HFF-Myc (cell line): ENCODE measurements at regions not wholly inside any gene's neighbourhood (a gene's known extent, or its start where the extent isn't known, plus 50 kb on each side); places are given as distances from the start of the nearest gene placed in this dataset.

Experiments used
- DNase-seq: peaks from one replicate; pipeline ENCODE4 v3.0.0-alpha.2; 2011; ENCODE audit warnings: low read depth; ENCODE audit errors: extremely low read depth
- H3K4me3 ChIP-seq: replicated peaks from 2 replicates; pipeline ENCODE4 v1.5.1; 2011; ENCODE audit warnings: low read depth, mild to moderate bottlenecking, control low read depth, low read length
- CTCF ChIP-seq: IDR thresholded peaks from 2 replicates; pipeline ENCODE4 v1.5.1; 2012; ENCODE audit warnings: mild to moderate bottlenecking, low read depth, low read length, control low read depth; ENCODE audit errors: missing control alignments

DNA sequence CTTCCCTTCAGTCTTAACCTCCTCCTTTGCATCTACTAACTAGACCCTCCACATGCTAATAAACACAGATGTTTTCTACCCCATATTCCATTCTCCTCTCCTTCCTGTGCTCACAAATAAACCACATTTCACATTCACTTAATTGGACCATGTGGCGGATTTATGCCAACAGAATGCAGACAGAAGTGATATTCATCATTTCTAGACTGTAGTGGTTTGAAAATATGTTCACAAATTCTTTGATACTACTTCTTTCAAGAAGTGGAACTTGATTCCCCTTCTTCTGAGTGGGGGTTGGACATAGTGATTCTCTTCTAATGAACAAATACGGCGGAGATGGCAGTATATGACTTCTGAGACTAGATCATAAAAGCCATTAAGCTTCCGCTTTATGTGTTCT, 73.5 kb upstream of the SPTBN1 start:
- no peak for TF ChIP-seq CTCF
- no peak for DNase-seq
- no peak overlapping the region for H3K4me3 ChIP-seq

DNA sequence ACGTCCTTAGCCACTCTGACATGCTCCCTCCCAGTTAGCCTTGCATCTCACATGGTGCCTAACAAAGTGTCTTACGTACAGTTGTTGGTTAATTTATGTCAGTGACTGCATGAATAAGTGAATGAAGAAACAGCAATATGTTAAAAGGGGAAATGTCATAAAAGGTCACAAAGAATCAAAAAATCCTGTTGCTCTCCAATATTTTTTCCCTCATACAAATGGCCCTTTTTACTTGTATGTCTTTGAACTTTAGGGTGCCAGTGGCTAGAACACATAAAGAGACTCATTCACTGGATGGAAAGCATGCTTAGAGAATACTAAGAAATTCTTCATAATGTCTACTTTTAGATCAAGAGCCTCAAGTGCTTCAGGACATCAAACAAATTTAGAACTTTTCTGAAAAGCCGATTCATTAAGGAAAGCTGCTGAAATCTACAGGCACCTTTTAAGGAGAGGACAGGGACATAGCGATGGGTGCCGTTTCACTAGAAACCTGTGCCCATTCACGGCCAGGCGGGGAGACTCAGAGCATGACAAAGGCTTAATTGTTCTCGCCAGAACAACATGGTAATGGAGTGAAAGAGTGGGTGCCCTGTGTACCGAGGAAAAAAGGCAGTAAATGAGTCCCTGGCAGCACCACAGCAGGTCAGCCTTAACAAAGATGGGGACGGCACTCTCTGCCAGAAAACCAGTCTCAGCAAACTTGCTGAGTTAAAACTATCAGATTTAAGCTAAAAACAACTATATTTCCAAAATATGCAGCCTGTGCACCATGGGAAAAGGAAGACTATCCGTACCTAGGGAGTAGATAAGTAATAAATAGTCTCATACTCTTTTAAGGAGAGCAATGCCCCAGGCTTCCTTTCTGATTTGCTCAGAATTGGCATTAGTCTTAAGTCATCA, 71.6 kb upstream of the SPTBN1 start:
- DNase-seq, result no peak
- TF ChIP-seq CTCF, result no peak
- H3K4me3 ChIP-seq, result no peak overlapping the region

DNA sequence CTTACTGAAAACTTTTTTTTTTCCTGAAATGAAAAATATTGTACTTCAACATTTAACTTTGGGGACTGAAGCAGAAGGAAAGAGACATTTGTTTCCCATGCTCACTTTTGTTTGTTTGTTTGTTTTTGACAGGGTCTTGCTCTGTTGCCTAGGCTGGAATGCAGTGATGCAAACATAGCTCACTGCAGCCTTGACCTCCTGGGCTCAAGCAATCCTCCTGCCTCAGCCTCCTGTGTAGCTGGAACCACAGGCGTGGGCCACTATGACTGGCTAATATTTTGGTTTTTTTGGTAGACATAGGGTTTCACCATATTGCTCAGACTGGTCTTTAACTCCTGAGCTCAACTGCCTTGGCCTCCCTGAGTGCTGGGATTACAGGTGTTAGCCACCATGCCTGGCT, 70.9 kb upstream of the SPTBN1 start:
- TF ChIP-seq CTCF, result no peak
- DNase-seq, result no peak
- H3K4me3 ChIP-seq, result no peak overlapping the region

GRCh38 chr2:54386585-54386984, 69.5 kb upstream of the SPTBN1 start:
- TF ChIP-seq CTCF, result no peak
- DNase-seq, result no peak
- no peak overlapping the region for H3K4me3 ChIP-seq

DNA sequence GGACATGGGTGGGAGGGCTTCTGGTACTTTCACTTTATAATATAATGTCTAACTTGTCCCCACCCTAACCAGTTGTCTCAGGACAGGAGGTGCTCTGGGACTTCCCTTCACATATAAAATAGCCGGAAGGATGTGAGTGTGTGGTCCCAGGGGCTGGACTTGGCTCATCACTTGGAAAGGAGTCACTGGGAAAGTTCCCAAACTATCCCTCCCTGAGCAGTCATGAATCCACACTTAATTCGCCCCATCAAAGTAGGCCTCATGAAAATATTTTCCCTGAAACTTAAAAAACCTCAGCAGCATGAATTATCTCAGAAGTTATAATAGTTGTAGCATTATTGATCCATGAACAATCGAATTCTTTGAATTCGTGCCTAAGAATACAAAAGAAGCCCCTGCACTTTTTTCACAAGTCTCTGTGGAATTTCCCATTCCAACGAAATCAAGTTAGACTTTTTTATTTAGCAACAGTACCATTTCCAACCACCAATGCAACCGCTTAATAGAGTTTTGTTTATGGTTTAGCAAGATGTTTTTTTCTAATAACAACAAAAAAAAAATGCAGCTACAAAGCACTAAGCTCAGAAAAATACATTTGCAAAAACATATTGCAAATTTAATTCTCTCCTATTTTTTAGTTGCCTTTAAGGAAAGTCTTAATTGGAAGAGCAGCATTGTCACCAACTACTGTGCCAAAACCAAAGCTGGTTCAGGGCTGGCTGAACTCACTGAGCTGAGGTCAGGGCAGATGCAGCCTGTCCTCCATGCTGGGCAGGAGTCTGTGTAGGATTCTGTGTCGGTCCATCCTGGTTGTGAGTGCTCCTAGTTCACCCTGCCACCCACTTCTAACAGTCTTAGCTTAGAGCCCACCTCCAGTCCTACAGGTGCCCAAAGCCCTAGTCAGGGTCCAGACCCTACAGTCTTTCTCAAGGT, 68.8 kb upstream of the SPTBN1 start:
- H3K4me3 ChIP-seq, result no peak overlapping the region
- TF ChIP-seq CTCF, result no peak
- DNase-seq, result no peak

GRCh38 chr2:54388076-54388475, 68.1 kb upstream of the SPTBN1 start:
- H3K4me3 ChIP-seq, result no peak overlapping the region
- TF ChIP-seq CTCF, result no peak
- DNase-seq, result no peak
